Heart left ventricle (tissue), 16 donors: ENCODE measurements at regions not wholly inside any gene's neighbourhood (a gene's known extent, or its start where the extent isn't known, plus 50 kb on each side); places are given as distances from the start of the nearest gene placed in this dataset.

ENCODE experiments used
- ATAC-seq, 4 donors: fragments of 200-7000 bp; cut with Tn5 transposase; one replicate each; pipeline ENCODE4 v1.9.1; 2020 to 2022; ENCODE audit warnings: moderate library complexity in 4 of 4, mild to moderate bottlenecking in 3 of 4, moderate number of reproducible peaks in 1 of 4
- DNase-seq, 5 donors: peaks; one replicate each; pipeline ENCODE4 v3.0.0-alpha.2; 2020
- H3K27ac ChIP-seq, 12 donors: fragments of 200-600 bp; sonication (generic) in 4 of 12; one replicate each; pipeline versions ENCODE4 v1.5.0 to v1.8.0; 2016 to 2022; ENCODE audit warnings: mild to moderate bottlenecking in 2 of 12
- H3K27me3 ChIP-seq, 9 donors: fragments of 200-600 bp; sonication (generic) in 2 of 9; one replicate each; pipeline versions ENCODE4 v1.5.1 to v1.8.0; 2016 to 2022; ENCODE audit warnings: mild to moderate bottlenecking in 3 of 9
- H3K36me3 ChIP-seq, 9 donors: fragments of 200-600 bp; sonication (generic) in 2 of 9; one replicate each; pipeline versions ENCODE4 v1.5.0 to v1.8.0; 2018 to 2022; ENCODE audit warnings: mild to moderate bottlenecking in 2 of 9
- H3K4me1 ChIP-seq, 12 donors: fragments of 200-600 bp; sonication (generic) in 4 of 12; one replicate each; pipeline versions ENCODE4 v1.5.0 to v1.8.0; 2016 to 2022; ENCODE audit warnings: mild to moderate bottlenecking in 3 of 12
- H3K4me3 ChIP-seq, 12 donors: fragments of 200-600 bp; sonication (generic) in 4 of 12; one replicate each; pipeline versions ENCODE4 v1.5.0 to v1.8.0; 2017 to 2022; ENCODE audit warnings: mild to moderate bottlenecking in 9 of 12, moderate library complexity in 4 of 12
- H3K9me3 ChIP-seq, 12 donors: fragments of 200-600 bp; sonication (generic) in 4 of 12; one replicate each; pipeline versions ENCODE4 v1.5.0 to v1.8.0; 2016 to 2022; ENCODE audit warnings: mild to moderate bottlenecking in 1 of 12
- POLR2A ChIP-seq, 2 donors: fragments of 450-650 bp; IDR thresholded peaks; one replicate each; pipeline ENCODE4 v1.6.1; 2017; ENCODE audit warnings: antibody characterized with exemption in 2 of 2, mild to moderate bottlenecking in 2 of 2, moderate library complexity in 2 of 2
- WGBS, 4 donors: extraction: QIAGEN DNeasy Blood & Tissue Kit in 2 of 4; methylation state at CpG; one replicate each; pipeline versions ENCODE4 v1.1.5 to v1.1.7; 2013 to 2018; 5-methylcytosine and 5-hydroxymethylcytosine counted together
- intact Hi-C, 10 donors: fragments of 100-400 bp; cut with DNase I; formaldehyde crosslinking; loops; one replicate each; pipeline versions ENCODE4 v1.11.1 to v1.14.2; 2022
- TF ChIP-seq, protein P1 (sequence below), 12 donors: fragments of 200-600 bp; sonication (generic) in 4 of 12; IDR thresholded peaks; one replicate each; pipeline versions ENCODE4 v1.5.0 to v1.8.0; 2018 to 2022; ENCODE audit warnings: antibody characterized with exemption in 12 of 12, mild to moderate bottlenecking in 5 of 12
- donor health status: ischemic (EF 13 %, LVEDD 7.1; RV severe dilation, severe dysfunction).
- donor health status: healthy with polysubstance abuse.
- donor health status: DM: no; HTN: yes; CAD: no.
- donor health status: DM: no; HTN: no; CAD: no.
- donor health status: ischemic (EF 25% LVEDD 6.9; RV normal size, moderate dysfunction).
- donor health status: ischemic (EF 25% LVEDD 5.7; RV mildly dilated, moderate dysfunction).
- donor health status: healthy.
- donor health status: DM: yes; HTN: yes; CAD: no.
- donor health status: ischemic (EF 35%, LVEDD 5.7; RV mildly dilated, moderate dysfunction).
- donor health status: nonischemic (EF 11% LVEDD 7.7; RV severe dilation, severe dysfunction).
- donor health status: DM: yes; HTN: yes; CAD: no.
- donor health status: PGD.
- donor health status: ischemic (EF 29% LVEDD 5.4; RV normal size, mild dysfunction).
- donor health status: nonischemic (EF 23%, LVEDD 6.1; RV moderate dilation, normal function).

DNA sequence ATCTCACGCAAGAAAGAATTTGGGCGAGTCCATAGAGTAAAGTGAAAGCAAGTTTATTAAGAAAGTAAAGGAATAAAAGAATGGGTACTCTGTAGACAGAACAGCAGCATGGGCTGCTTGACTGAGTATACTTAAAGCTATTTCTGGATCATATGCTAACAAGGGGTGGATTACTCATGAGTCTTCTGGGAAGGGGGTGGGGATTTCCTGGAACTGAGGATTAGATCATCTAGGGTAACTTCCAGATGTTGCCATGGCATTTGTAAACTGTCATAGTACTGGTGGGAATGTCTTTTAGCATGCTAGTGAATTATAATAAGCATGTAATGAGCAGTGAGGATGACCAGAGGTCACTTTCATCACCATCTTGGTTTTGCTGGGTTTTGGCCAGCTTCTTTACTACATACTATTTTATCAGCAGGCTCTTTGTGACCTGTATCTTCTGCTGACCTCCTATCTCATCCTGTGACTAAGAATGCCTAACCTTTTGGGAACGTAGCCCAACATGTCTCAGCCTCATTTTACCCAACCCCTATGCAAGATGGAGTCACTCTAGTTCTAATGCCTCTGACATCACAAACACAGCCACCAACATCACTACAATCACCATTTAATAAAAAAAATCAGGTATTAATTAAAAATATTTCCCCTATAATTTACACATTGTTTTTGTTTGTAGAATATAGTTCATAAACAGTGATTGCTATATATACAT is 890.7 kb upstream of the EPHA6 start:
- H3K36me3 ChIP-seq, result no peaks in the 10 kb centered on the region
- DNase-seq (peak in 2 of 5 donors; percentile 29 to 64), ATAC-seq (peak; percentile 64 to 99 (median 92))
- no peaks in the 10 kb centered on the region for H3K9me3 ChIP-seq
- no peaks in the 10 kb centered on the region for H3K27me3 ChIP-seq
- 37 to 57% (median 45%) methylated on average over 3 of the region's 3 CpGs for WGBS, 4 donors
- H3K4me3 ChIP-seq, result peak overlapping the region in 3 of 12 donors; percentile 5 to 8 (median 8)
- peaks cover 0 to 14% (median 0%) of the 10 kb centered on the region in 12 donors for H3K4me1 ChIP-seq
- TF ChIP-seq, protein P1, sequence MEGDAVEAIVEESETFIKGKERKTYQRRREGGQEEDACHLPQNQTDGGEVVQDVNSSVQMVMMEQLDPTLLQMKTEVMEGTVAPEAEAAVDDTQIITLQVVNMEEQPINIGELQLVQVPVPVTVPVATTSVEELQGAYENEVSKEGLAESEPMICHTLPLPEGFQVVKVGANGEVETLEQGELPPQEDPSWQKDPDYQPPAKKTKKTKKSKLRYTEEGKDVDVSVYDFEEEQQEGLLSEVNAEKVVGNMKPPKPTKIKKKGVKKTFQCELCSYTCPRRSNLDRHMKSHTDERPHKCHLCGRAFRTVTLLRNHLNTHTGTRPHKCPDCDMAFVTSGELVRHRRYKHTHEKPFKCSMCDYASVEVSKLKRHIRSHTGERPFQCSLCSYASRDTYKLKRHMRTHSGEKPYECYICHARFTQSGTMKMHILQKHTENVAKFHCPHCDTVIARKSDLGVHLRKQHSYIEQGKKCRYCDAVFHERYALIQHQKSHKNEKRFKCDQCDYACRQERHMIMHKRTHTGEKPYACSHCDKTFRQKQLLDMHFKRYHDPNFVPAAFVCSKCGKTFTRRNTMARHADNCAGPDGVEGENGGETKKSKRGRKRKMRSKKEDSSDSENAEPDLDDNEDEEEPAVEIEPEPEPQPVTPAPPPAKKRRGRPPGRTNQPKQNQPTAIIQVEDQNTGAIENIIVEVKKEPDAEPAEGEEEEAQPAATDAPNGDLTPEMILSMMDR (IDR thresholded peaks at IDR 0.05), result no peak
- no peak for TF ChIP-seq POLR2A (IDR thresholded peaks at IDR 0.05)
- intact Hi-C loops, result no loop called here
- peak overlapping the region in 8 of 12 donors; percentile 4 to 81 (median 62) for H3K27ac ChIP-seq

DNA sequence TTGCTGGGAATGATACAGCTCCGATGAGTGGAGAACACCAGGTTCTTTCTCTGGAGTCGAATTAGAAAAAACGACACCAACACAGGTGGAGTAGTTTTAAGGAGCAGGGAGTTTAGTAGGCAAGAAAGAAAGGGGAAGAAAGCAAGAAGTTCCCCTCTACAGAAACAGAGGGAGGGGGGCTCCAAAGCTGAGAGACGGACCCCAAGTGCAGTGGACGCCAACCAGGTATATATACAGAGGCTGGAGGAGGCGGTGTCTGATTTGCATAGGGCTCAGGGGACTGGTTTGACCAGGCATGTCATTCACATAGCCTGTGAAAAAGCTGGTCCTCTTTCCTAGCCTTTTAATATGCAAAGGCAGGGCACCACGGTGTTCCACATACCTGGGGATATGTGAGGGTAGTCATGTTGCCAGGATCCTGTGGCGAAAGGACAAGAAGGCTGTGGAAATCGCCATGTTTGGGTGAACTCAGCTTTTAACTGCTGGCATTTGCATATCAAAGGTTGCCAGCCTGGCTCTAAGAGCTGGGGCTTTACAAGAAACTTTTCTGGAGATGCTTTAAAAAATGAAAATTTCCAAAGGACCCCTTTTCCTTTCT is 887.4 kb upstream of the EPHA6 start:
- no peak overlapping the region for H3K27ac ChIP-seq
- 61 to 64% (median 63%) methylated on average over 9 of the region's 9 CpGs for WGBS, 4 donors
- intact Hi-C loops, result no loop called here

DNA sequence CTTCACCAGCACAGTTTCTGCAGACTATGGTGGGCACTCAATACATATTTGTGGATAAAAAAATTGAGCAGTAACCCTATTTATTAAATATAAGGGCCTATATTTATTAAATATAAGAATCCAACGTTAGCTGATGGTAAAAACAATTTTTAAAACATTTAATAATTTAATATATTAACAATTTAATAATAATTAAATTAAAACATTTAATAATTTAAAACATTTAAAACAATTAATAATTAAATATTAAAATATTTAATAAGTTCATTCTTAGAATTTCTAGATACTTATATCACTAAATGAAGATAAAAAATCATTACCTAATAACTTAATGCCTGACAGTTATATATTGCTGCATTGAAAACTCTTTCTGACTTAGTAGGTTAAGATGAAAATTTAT is 880.2 kb upstream of the EPHA6 start:
- Histone ChIP-seq H3K27ac (no peak overlapping the region), H3K9me3 (no peaks in the 10 kb centered on the region), H3K27me3 (no peaks in the 10 kb centered on the region), H3K36me3 (no peaks in the 10 kb centered on the region), H3K4me1 (no peaks in the 10 kb centered on the region), H3K4me3 (no peak overlapping the region)
- WGBS, 4 donors, result 58 to 72% (median 66%) methylated on average over 1 of the region's 1 CpG
- intact Hi-C loops, result loop anchor here in 1 of 10 donors (10.0 kb wide), 1 partner anchor 59 kb away; no protein-coding TSS in a partner anchor
- ATAC-seq (no peak), DNase-seq (no peak)
- no peak for TF ChIP-seq POLR2A (IDR thresholded peaks at IDR 0.05)
- TF ChIP-seq, protein P1 (IDR thresholded peaks at IDR 0.05), result no peak

More for the DNA sequence above, 887.4 kb upstream of the EPHA6 start:
- Histone ChIP-seq H3K4me3 (no peak overlapping the region), H3K9me3 (no peaks in the 10 kb centered on the region), H3K27me3 (no peaks in the 10 kb centered on the region), H3K36me3 (no peaks in the 10 kb centered on the region), H3K4me1 (peaks cover 0 to 14% (median 0%) of the 10 kb centered on the region in 12 donors)
- TF ChIP-seq, protein P1 (IDR thresholded peaks at IDR 0.05), result no peak
- TF ChIP-seq POLR2A (IDR thresholded peaks at IDR 0.05), result no peak
- DNase-seq (no peak), ATAC-seq (no peak)

DNA sequence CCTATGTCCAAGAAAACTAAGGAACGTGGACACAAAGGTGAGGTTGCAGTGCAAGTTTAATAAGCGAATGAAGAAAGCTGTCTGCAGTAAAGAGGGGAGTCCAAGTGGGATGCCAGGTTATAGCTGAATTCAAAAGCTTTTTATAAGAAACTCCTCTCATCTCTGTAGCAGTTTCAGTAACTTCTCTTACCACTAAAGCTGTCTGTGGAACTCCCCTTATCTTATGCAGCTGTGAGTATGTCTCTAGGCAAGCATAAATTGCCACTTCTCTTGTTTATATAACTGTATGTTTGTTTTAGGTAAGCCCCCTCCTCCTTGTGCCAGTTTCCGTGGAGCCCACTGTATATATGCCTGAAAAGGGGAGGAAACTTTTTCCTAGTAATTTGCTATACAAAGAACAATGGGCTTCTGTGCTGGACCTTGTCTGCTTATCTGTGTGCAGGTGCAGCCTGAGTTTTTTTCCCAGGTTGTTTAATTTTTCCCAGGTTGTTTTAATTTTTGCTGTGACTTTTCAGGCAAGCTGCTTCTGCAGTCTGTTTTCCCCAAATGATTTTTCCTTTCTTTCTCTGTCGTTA is 875.1 kb upstream of the EPHA6 start:
- WGBS, 4 donors, result 72 to 81% (median 75%) methylated on average over 4 of the region's 4 CpGs
- DNase-seq, result no peak
- intact Hi-C loops, result loop anchor here in 1 of 10 donors (10.0 kb wide), 1 partner anchor 65 kb away; no protein-coding TSS in a partner anchor

More for the DNA sequence above, 875.1 kb upstream of the EPHA6 start:
- Histone ChIP-seq H3K9me3 (peaks cover 0 to 5% (median 0%) of the 10 kb centered on the region in 12 donors), H3K4me1 (no peaks in the 10 kb centered on the region), H3K36me3 (no peaks in the 10 kb centered on the region), H3K4me3 (no peak overlapping the region), H3K27ac (no peak overlapping the region), H3K27me3 (no peaks in the 10 kb centered on the region)
- no peak for ATAC-seq
- TF ChIP-seq, protein P1 (IDR thresholded peaks at IDR 0.05), result no peak
- no peak for TF ChIP-seq POLR2A (IDR thresholded peaks at IDR 0.05)
